IMR-90 (cell line): ENCODE measurements at regions not wholly inside any gene's neighbourhood (a gene's known extent, or its start where the extent isn't known, plus 50 kb on each side); places are given as distances from the start of the nearest gene placed in this dataset.

Experiments
- ATAC-seq: fragments of 200-7000 bp; cut with Tn5 transposase; 2 replicates; pipeline ENCODE4 v1.9.1; 2020; ENCODE audit warnings: low read depth, mild to moderate bottlenecking, moderate library complexity
- BruUV-seq: library from RNA; stranded (reverse); fragments of 400-500 nt; replicated peaks from 2 replicates; lab custom pipeline; 2021; lab: Mats Ljungman, UMichigan
- CTCF ChIA-PET: fragments of 300-600 bp; formaldehyde crosslinking; extraction: SDS; loops from one replicate; lab custom pipeline; 2021; ENCODE audit warnings: antibody characterized with exemption; lab: Yijun Ruan, JAX
- POLR2A ChIA-PET: fragments of 300-600 bp; sonication (Branson Sonifier 250); formaldehyde crosslinking; loops from one replicate; lab custom pipeline; 2022; ENCODE audit warnings: antibody characterized with exemption; ENCODE audit not compliant: unreplicated experiment; lab: Charles Lee
- DNase-seq: peaks from one replicate; pipeline ENCODE4 v3.0.0; 2013
- H2AFZ ChIP-seq: replicated peaks from 2 replicates; pipeline ENCODE3; 2013; ENCODE audit warnings: low read length, mild to moderate bottlenecking; ENCODE audit not compliant: poor library complexity
- H2AK5ac ChIP-seq: 2 replicates; pipeline ENCODE4 v1.6.1; 2013; ENCODE audit warnings: low read depth, low read length, inconsistent platforms
- H2AK9ac ChIP-seq: replicated peaks from 2 replicates; pipeline ENCODE3; 2013; ENCODE audit warnings: mild to moderate bottlenecking, low read depth, low read length, moderate library complexity; ENCODE audit not compliant: poor library complexity
- H2BK120ac ChIP-seq: 2 replicates; pipeline ENCODE4 v1.6.1; 2013; ENCODE audit warnings: low read depth, low read length, inconsistent platforms
- H2BK15ac ChIP-seq: 3 replicates; pipeline ENCODE4 v1.6.1; 2013; ENCODE audit warnings: low read depth, low read length, inconsistent platforms
- H2BK20ac ChIP-seq: 2 replicates; pipeline ENCODE4 v1.6.1; 2013; ENCODE audit warnings: low read depth, mild to moderate bottlenecking, inconsistent platforms, low read length, moderate library complexity
- H2BK5ac ChIP-seq: 2 replicates; pipeline ENCODE4 v1.6.1; 2013; ENCODE audit warnings: mild to moderate bottlenecking, low read depth, low read length, inconsistent platforms; ENCODE audit not compliant: poor library complexity, severe bottlenecking
- H3K14ac ChIP-seq: replicated peaks from 2 replicates; pipeline ENCODE4 v1.6.1; 2013; ENCODE audit warnings: low read depth, low read length, inconsistent platforms
- H3K18ac ChIP-seq: 2 replicates; pipeline ENCODE4 v1.6.1; 2013; ENCODE audit warnings: low read depth, low read length, control low read depth
- H3K23ac ChIP-seq: 2 replicates; pipeline ENCODE4 v1.6.1; 2013; ENCODE audit warnings: low read depth, low read length, inconsistent platforms
- H3K27ac ChIP-seq: 2 replicates; pipeline ENCODE4 v1.5.1; 2013; ENCODE audit warnings: mild to moderate bottlenecking, control low read depth, low read length; ENCODE audit not compliant: insufficient read depth
- H3K27me3 ChIP-seq: 2 replicates; pipeline ENCODE4 v1.6.1; 2013; ENCODE audit warnings: low read length; ENCODE audit not compliant: control insufficient read depth, insufficient read depth
- H3K36me3 ChIP-seq: 2 replicates; pipeline ENCODE4 v1.6.1; 2013; ENCODE audit warnings: low read length, mixed read lengths; ENCODE audit not compliant: control insufficient read depth, insufficient read depth
- H3K4ac ChIP-seq: 2 replicates; pipeline ENCODE4 v1.6.1; 2013; ENCODE audit warnings: low read depth, low read length, inconsistent platforms
- H3K4me1 ChIP-seq: 2 replicates; pipeline ENCODE4 v1.6.1; 2013; ENCODE audit warnings: low read length, mixed read lengths; ENCODE audit not compliant: control insufficient read depth, insufficient read depth
- H3K4me2 ChIP-seq: 2 replicates; pipeline ENCODE4 v1.6.1; 2013; ENCODE audit warnings: low read depth, mild to moderate bottlenecking, control low read depth, low read length, moderate library complexity
- H3K4me3 ChIP-seq: 2 replicates; pipeline ENCODE4 v1.5.1; 2013; ENCODE audit warnings: low read depth, mild to moderate bottlenecking, control low read depth, low read length, moderate library complexity; ENCODE audit not compliant: insufficient read depth
- H3K56ac ChIP-seq: 2 replicates; pipeline ENCODE4 v1.6.1; 2013; ENCODE audit warnings: low read length, inconsistent platforms; ENCODE audit not compliant: insufficient read depth; ENCODE audit errors: extremely low read depth
- H3K79me1 ChIP-seq, 2 experiments: 2 replicates each; pipeline ENCODE4 v1.6.1; 2013; ENCODE audit warnings: low read length in 2 of 2, inconsistent platforms in 1 of 2, low read depth in 1 of 2
- H3K9ac ChIP-seq: 2 replicates; pipeline ENCODE4 v1.6.1; 2013; ENCODE audit warnings: low read depth, low read length, control low read depth
- H3K9me1 ChIP-seq: 2 replicates; pipeline ENCODE4 v1.6.1; 2013; ENCODE audit warnings: low read length, inconsistent platforms; ENCODE audit not compliant: insufficient read depth
- H3K9me3 ChIP-seq: 2 replicates; pipeline ENCODE4 v1.6.1; 2013; ENCODE audit warnings: low read length; ENCODE audit not compliant: control insufficient read depth, insufficient read depth
- H4K20me1 ChIP-seq: 2 replicates; pipeline ENCODE4 v1.6.1; 2013; ENCODE audit warnings: low read length, inconsistent platforms; ENCODE audit not compliant: insufficient read depth
- H4K5ac ChIP-seq: 2 replicates; pipeline ENCODE4 v1.6.1; 2013; ENCODE audit warnings: mild to moderate bottlenecking, low read depth, low read length, control low read depth
- H4K8ac ChIP-seq, 2 experiments: 2 replicates each; pipeline ENCODE4 v1.6.1; 2013; ENCODE audit warnings: low read depth in 2 of 2, low read length in 2 of 2, control low read depth in 1 of 2, inconsistent platforms in 1 of 2
- H4K91ac ChIP-seq: 2 replicates; pipeline ENCODE4 v1.6.1; 2013; ENCODE audit warnings: low read depth, low read length, inconsistent platforms; ENCODE audit not compliant: insufficient read depth
- BHLHE40 ChIP-seq: fragments of 150-350 bp; IDR thresholded peaks from 2 replicates; pipeline ENCODE4 v1.6.1; 2016; ENCODE audit warnings: mild to moderate bottlenecking, low read depth, low read length
- CEBPB ChIP-seq: IDR thresholded peaks from 2 replicates; pipeline ENCODE4 v1.6.1; 2012; ENCODE audit warnings: low read depth, low read length, improper control_type of control experiment
- CHD1 ChIP-seq: IDR thresholded peaks from 2 replicates; pipeline ENCODE4 v1.6.1; 2012; ENCODE audit warnings: low read depth, low read length, improper control_type of control experiment
- CTCF ChIP-seq: conservative IDR thresholded peaks from 2 replicates; pipeline ENCODE4 v1.5.1; 2012; ENCODE audit warnings: mild to moderate bottlenecking, low read depth, low read length, improper control_type of control experiment
- FOS ChIP-seq: fragments of 150-350 bp; IDR thresholded peaks from 2 replicates; pipeline ENCODE4 v1.6.1; 2016; ENCODE audit warnings: low read depth, low read length
- MAFK ChIP-seq: IDR thresholded peaks from 2 replicates; pipeline ENCODE4 v1.6.1; 2012; ENCODE audit warnings: low read depth, low read length, improper control_type of control experiment
- MAZ ChIP-seq: IDR thresholded peaks from 2 replicates; pipeline ENCODE4 v1.6.1; 2012; ENCODE audit warnings: low read depth, mild to moderate bottlenecking, low read length, improper control_type of control experiment, moderate library complexity, borderline replicate concordance
- MXI1 ChIP-seq: IDR thresholded peaks from 2 replicates; pipeline ENCODE4 v1.6.1; 2012; ENCODE audit warnings: low read depth, mild to moderate bottlenecking, low read length, moderate library complexity, borderline replicate concordance
- NFE2L2 ChIP-seq: fragments of 150-350 bp; IDR thresholded peaks from 2 replicates; pipeline ENCODE4 v1.6.1; 2016; ENCODE audit warnings: low read depth, mild to moderate bottlenecking, low read length
- POLR2A ChIP-seq: IDR thresholded peaks from 2 replicates; pipeline ENCODE4 v1.6.1; 2012; ENCODE audit warnings: mild to moderate bottlenecking, low read depth, low read length
- RAD21 ChIP-seq: IDR thresholded peaks from 2 replicates; pipeline ENCODE4 v1.6.1; 2012; ENCODE audit warnings: low read length, improper control_type of control experiment
- RCOR1 ChIP-seq: IDR thresholded peaks from 2 replicates; pipeline ENCODE4 v1.6.1; 2012; ENCODE audit warnings: mild to moderate bottlenecking, low read length, improper control_type of control experiment; ENCODE audit not compliant: insufficient replicate concordance
- SMC3 ChIP-seq: fragments of 150-350 bp; IDR thresholded peaks from 2 replicates; pipeline ENCODE4 v1.6.1; 2016; ENCODE audit warnings: low read depth, mild to moderate bottlenecking, antibody characterized with exemption, low read length, moderate library complexity
- USF2 ChIP-seq: fragments of 150-350 bp; IDR thresholded peaks from 2 replicates; pipeline ENCODE4 v1.6.1; 2017; ENCODE audit warnings: mild to moderate bottlenecking, antibody characterized with exemption, low read length, low read depth
- WGBS, 2 experiments: methylation state at CpG; one replicate each; pipeline versions ENCODE4 v1.1.5 to v1.1.7; 2013; ENCODE audit warnings: missing lambda C conversion rate in 2 of 2; ENCODE audit not compliant: insufficient read length in 1 of 2; ENCODE audit errors: extremely low coverage in 2 of 2; 5-methylcytosine and 5-hydroxymethylcytosine counted together
- dilution Hi-C: fragments of 300-500 bp; cut with HindIII; formaldehyde crosslinking; loops from one replicate; pipeline ENCODE4 v1.14.3; 2018; ENCODE audit warnings: low sequenced_read_pairs; ENCODE audit not compliant: unreplicated experiment
- in situ Hi-C: fragments of 300-500 bp; cut with MboI; formaldehyde crosslinking; loops from 3 replicates; pipeline ENCODE4 v1.14.3; 2019; ENCODE audit warnings: low sequenced_read_pairs, inconsistent platforms, mixed read lengths
- intact Hi-C: fragments of 100-400 bp; cut with micrococcal nuclease; formaldehyde crosslinking; loops from 2 replicates; pipeline ENCODE4 v1.10.0; 2022
- TF ChIP-seq, protein P1 (sequence below): fragments of 150-350 bp; IDR thresholded peaks from 2 replicates; pipeline ENCODE4 v1.6.1; 2016; ENCODE audit warnings: low read depth, mild to moderate bottlenecking, low read length, moderate library complexity, borderline replicate concordance

- DNase-seq = no peak
- intact Hi-C loops (loop anchor here (10.0 kb wide), 1 partner anchor 789 kb away; no protein-coding TSS in a partner anchor), in situ Hi-C loops (no loop called here), dilution Hi-C loops (no loop called here)
- peaks cover 3% of the 10 kb centered on the region for H3K4me1 ChIP-seq
- POLR2A ChIA-PET = no interaction called here
- no peak overlapping the region; the same call in 2 of the 3 replicates for H2BK15ac ChIP-seq
- no peak overlapping the region for H3K18ac ChIP-seq
- BruUV-seq = no TSS peak
- H3K27ac ChIP-seq = no peak overlapping the region
- no peak overlapping the region for H2BK5ac ChIP-seq
- no peak overlapping the region for H2AK5ac ChIP-seq
- H2BK20ac ChIP-seq = no peak overlapping the region
- H3K79me1 ChIP-seq = no peaks in the 10 kb centered on the region
- H3K9me3 ChIP-seq = no peaks in the 10 kb centered on the region
- no peak for TF ChIP-seq SMC3
- no peak for TF ChIP-seq CEBPB
- TF ChIP-seq RCOR1 = no peak
- TF ChIP-seq POLR2A = no peak
- no peak for TF ChIP-seq FOS
- TF ChIP-seq CHD1 = no peak
- no peak for TF ChIP-seq USF2
- TF ChIP-seq, protein P1, sequence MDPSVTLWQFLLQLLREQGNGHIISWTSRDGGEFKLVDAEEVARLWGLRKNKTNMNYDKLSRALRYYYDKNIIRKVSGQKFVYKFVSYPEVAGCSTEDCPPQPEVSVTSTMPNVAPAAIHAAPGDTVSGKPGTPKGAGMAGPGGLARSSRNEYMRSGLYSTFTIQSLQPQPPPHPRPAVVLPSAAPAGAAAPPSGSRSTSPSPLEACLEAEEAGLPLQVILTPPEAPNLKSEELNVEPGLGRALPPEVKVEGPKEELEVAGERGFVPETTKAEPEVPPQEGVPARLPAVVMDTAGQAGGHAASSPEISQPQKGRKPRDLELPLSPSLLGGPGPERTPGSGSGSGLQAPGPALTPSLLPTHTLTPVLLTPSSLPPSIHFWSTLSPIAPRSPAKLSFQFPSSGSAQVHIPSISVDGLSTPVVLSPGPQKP = no peak
- TF ChIP-seq RAD21 = no peak
- TF ChIP-seq CTCF = no peak
- TF ChIP-seq MAFK = no peak
- TF ChIP-seq NFE2L2 = no peak
- TF ChIP-seq MAZ = no peak
- no peak for TF ChIP-seq MXI1
- no peak for TF ChIP-seq BHLHE40
- no peak overlapping the region for H3K9ac ChIP-seq
- no peak overlapping the region for H3K4me3 ChIP-seq
- H3K4ac ChIP-seq = no peak overlapping the region
- H2AFZ ChIP-seq = no peak overlapping the region
- CTCF ChIA-PET = no interaction called here
- no peaks in the 10 kb centered on the region for H4K20me1 ChIP-seq
- no peak overlapping the region for H2AK9ac ChIP-seq
- H4K91ac ChIP-seq = no peak overlapping the region
- H3K36me3 ChIP-seq = no peaks in the 10 kb centered on the region
- WGBS, 2 experiments = no CpG with 5 or more reads among the region's 7 CpGs
- no peak overlapping the region for H2BK120ac ChIP-seq
- no peak overlapping the region for H3K56ac ChIP-seq
- H3K27me3 ChIP-seq = no peaks in the 10 kb centered on the region
- H4K8ac ChIP-seq = no peak overlapping the region
- ATAC-seq = no peak
- H4K5ac ChIP-seq = no peak overlapping the region
- no peak overlapping the region for H3K4me2 ChIP-seq
- H3K9me1 ChIP-seq = no peaks in the 10 kb centered on the region
- no peak overlapping the region for H3K14ac ChIP-seq
- no peak overlapping the region for H3K23ac ChIP-seq
These were observed 286.8 kb upstream of the NR2F2 start for GRCh38 chr15:96043591-96044171.
